GM12864 (cell line): ENCODE measurements at regions not wholly inside any gene's neighbourhood (a gene's known extent, or its start where the extent isn't known, plus 50 kb on each side); places are given as distances from the start of the nearest gene placed in this dataset.

ENCODE experiments used
- DNase-seq: peaks from one replicate; pipeline ENCODE4 v3.0.0-alpha.2; 2011; ENCODE audit warnings: low read depth
- H3K4me3 ChIP-seq: 2 replicates; pipeline ENCODE4 v1.5.1; 2011; ENCODE audit warnings: mild to moderate bottlenecking, low read depth, low read length, control low read depth
- TF ChIP-seq, protein P1 (sequence below): IDR thresholded peaks from 2 replicates; pipeline ENCODE4 v1.5.1; 2011; ENCODE audit warnings: low read depth, mild to moderate bottlenecking, moderate library complexity, low read length, control low read depth, inconsistent platforms; ENCODE audit errors: missing control alignments

GRCh38 chr7:16309129-16309528 lies 112.2 kb downstream of the CRPPA start:
- DNase-seq = no peak
- H3K4me3 ChIP-seq = no peak overlapping the region
- TF ChIP-seq, protein P1, sequence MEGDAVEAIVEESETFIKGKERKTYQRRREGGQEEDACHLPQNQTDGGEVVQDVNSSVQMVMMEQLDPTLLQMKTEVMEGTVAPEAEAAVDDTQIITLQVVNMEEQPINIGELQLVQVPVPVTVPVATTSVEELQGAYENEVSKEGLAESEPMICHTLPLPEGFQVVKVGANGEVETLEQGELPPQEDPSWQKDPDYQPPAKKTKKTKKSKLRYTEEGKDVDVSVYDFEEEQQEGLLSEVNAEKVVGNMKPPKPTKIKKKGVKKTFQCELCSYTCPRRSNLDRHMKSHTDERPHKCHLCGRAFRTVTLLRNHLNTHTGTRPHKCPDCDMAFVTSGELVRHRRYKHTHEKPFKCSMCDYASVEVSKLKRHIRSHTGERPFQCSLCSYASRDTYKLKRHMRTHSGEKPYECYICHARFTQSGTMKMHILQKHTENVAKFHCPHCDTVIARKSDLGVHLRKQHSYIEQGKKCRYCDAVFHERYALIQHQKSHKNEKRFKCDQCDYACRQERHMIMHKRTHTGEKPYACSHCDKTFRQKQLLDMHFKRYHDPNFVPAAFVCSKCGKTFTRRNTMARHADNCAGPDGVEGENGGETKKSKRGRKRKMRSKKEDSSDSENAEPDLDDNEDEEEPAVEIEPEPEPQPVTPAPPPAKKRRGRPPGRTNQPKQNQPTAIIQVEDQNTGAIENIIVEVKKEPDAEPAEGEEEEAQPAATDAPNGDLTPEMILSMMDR = no peak

- TF ChIP-seq, protein P1 = no peak
- DNase-seq = no peak
- no peak overlapping the region for H3K4me3 ChIP-seq
These were observed 120.0 kb downstream of the CRPPA start for GRCh38 chr7:16301291-16301690.

DNA sequence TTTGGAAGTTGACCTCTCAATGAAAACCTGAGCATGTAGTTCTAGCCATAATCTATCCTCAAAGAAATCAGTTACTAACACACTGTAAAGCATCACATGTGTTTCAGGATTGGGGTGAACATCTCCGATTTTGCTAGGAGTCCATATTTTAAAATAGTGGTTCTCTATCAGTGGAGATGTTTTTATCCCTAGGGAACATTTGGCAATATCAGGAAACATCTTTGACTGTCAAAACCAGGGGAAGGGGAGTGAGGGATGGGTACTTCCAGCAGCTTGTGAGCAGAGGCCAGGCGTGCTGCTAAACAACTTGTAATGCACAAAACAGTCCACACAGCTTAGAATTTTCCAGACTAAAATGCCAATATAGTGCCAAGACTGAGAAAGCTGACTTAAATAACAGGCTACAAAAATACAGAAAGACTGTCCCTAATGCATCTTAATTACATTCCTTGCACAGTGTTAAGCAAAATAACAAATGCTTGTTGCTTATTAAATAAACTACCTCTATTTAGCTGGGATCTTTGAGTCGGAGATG lies 120.9 kb downstream of the CRPPA start:
- DNase-seq = no peak
- TF ChIP-seq, protein P1 = no peak
- no peak overlapping the region for H3K4me3 ChIP-seq

DNA sequence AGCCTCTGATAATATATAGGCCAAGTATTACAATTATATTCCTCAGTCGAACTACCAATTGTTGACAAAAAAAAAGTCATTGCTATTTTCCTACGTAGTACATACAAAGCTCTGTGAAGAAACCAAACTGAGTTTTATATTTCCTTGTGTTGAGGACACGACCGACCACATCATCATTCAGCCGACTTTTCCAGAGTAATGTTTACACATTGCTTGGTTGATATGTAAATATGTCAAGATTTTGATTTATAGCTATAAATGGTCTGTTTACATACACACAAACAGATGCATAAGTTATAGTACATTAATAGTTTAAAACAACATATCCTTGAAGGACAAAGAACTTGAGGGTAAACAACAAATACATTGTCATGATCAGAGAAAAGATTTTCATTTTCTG lies 121.5 kb downstream of the CRPPA start:
- no peak for DNase-seq
- no peak overlapping the region for H3K4me3 ChIP-seq
- TF ChIP-seq, protein P1 = no peak

DNA sequence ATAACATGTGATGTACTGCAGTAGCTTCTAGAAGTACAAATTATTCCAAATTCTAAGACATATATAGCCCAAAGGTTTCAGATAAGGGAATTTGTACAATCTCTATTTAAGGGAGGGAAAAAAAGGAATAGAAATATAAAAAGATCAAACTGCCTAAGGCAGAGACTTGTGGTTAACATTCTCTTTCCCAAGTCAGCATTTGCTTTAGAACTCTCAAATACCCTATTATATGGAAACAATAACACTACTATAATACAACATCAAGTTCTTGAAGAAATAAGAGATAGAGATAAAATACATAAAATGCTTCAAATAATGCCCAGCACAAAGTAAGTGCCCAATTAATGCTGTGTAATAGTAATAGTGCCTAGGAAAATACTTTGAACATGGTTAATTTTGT lies 123.1 kb downstream of the CRPPA start:
- no peak for DNase-seq
- H3K4me3 ChIP-seq = no peak overlapping the region
- TF ChIP-seq, protein P1 = no peak

GRCh38 chr7:16295558-16295957 lies 125.8 kb downstream of the CRPPA start:
- TF ChIP-seq, protein P1 = no peak
- H3K4me3 ChIP-seq = no peak overlapping the region
- DNase-seq = no peak

- no peak for DNase-seq
- no peak overlapping the region for H3K4me3 ChIP-seq
- TF ChIP-seq, protein P1 = no peak
These were observed 127.5 kb downstream of the CRPPA start for GRCh38 chr7:16293669-16294425.
